Activated CD4-positive, alpha-beta T cell treated with anti-CD3 and anti-CD28 coated beads, Interleukin-2, amount 10 ng/mL, durations not matched to agents 7 days and 5 days (primary cell): ENCODE measurements at regions not wholly inside any gene's neighbourhood (a gene's known extent, or its start where the extent isn't known, plus 50 kb on each side); places are given as distances from the start of the nearest gene placed in this dataset.

ENCODE experiments used
- CTCF ChIA-PET: fragments of 350-600 bp; sonication (Branson Sonifier 250); formaldehyde crosslinking; loops from one replicate; lab custom pipeline; 2021; ENCODE audit warnings: antibody characterized with exemption; lab: Charles Lee
- POLR2A ChIA-PET: fragments of 350-600 bp; sonication (Branson Sonifier 250); formaldehyde crosslinking; loops from one replicate; lab custom pipeline; 2021; ENCODE audit warnings: antibody characterized with exemption; lab: Charles Lee
- DNase-seq: peaks from one replicate; pipeline ENCODE4 v3.0.0-alpha.2; 2020
- H3K27ac Mint-ChIP-seq: one replicate; pipeline ENCODE4 v1.8.0; 2021; ENCODE audit warnings: mild to moderate bottlenecking, moderate library complexity, mixed read lengths
- H3K27me3 Mint-ChIP-seq: one replicate; pipeline ENCODE4 v1.8.0; 2021; ENCODE audit warnings: mixed read lengths
- H3K36me3 Mint-ChIP-seq: one replicate; pipeline ENCODE4 v1.8.0; 2021; ENCODE audit warnings: low read depth, mixed read lengths
- H3K4me1 Mint-ChIP-seq: one replicate; pipeline ENCODE4 v1.8.0; 2021; ENCODE audit warnings: mixed read lengths
- H3K4me3 Mint-ChIP-seq: one replicate; pipeline ENCODE4 v1.8.0; 2021; ENCODE audit warnings: mild to moderate bottlenecking, moderate library complexity, mixed read lengths
- H3K9me3 Mint-ChIP-seq: one replicate; pipeline ENCODE4 v1.8.0; 2021; ENCODE audit warnings: mixed read lengths

GRCh38 chr11:13094930-13095687 is 86.0 kb downstream of the RASSF10 start:
- Mint-ChIP-seq H3K27me3 (peaks cover 7% of the 10 kb centered on the region), H3K36me3 (no peaks in the 10 kb centered on the region), H3K4me3 (no peak overlapping the region), H3K27ac (no peak overlapping the region), H3K9me3 (no peaks in the 10 kb centered on the region), H3K4me1 (no peaks in the 10 kb centered on the region)
- no peak for DNase-seq
- ChIA-PET CTCF (no interaction called here), POLR2A (no interaction called here)

- CTCF ChIA-PET, result no interaction called here
- Mint-ChIP-seq H3K9me3 (no peaks in the 10 kb centered on the region), H3K36me3 (no peaks in the 10 kb centered on the region), H3K27me3 (peaks cover 4% of the 10 kb centered on the region), H3K27ac (no peak overlapping the region), H3K4me3 (no peak overlapping the region), H3K4me1 (no peaks in the 10 kb centered on the region)
- DNase-seq, result no peak
- POLR2A ChIA-PET, result no interaction called here
These were observed 88.9 kb downstream of the RASSF10 start for GRCh38 chr11:13098063-13098462.

GRCh38 chr11:13098616-13099289 is 89.6 kb downstream of the RASSF10 start:
- no peak overlapping the region for H3K4me3 Mint-ChIP-seq
- H3K9me3 Mint-ChIP-seq, result no peaks in the 10 kb centered on the region
- ChIA-PET POLR2A (no interaction called here), CTCF (no interaction called here)
- no peak overlapping the region for H3K27ac Mint-ChIP-seq
- DNase-seq, result no peak
- no peaks in the 10 kb centered on the region for H3K36me3 Mint-ChIP-seq
- H3K4me1 Mint-ChIP-seq, result no peaks in the 10 kb centered on the region
- H3K27me3 Mint-ChIP-seq, result peaks cover 4% of the 10 kb centered on the region

GRCh38 chr11:13101644-13102512 is 92.8 kb downstream of the RASSF10 start:
- CTCF ChIA-PET, result no interaction called here
- H3K36me3 Mint-ChIP-seq, result no peaks in the 10 kb centered on the region
- no peak overlapping the region for H3K4me3 Mint-ChIP-seq
- no peak for DNase-seq
- no peaks in the 10 kb centered on the region for H3K9me3 Mint-ChIP-seq
- H3K27ac Mint-ChIP-seq, result no peak overlapping the region
- POLR2A ChIA-PET, result no interaction called here
- H3K27me3 Mint-ChIP-seq, result peaks cover 8% of the 10 kb centered on the region
- no peaks in the 10 kb centered on the region for H3K4me1 Mint-ChIP-seq

- Mint-ChIP-seq H3K27me3 (peaks cover 8% of the 10 kb centered on the region), H3K36me3 (no peaks in the 10 kb centered on the region), H3K4me3 (no peak overlapping the region), H3K4me1 (no peaks in the 10 kb centered on the region), H3K27ac (no peak overlapping the region), H3K9me3 (no peaks in the 10 kb centered on the region)
- CTCF ChIA-PET, result no interaction called here
- POLR2A ChIA-PET, result no interaction called here
- no peak for DNase-seq
These were observed 93.4 kb downstream of the RASSF10 start for GRCh38 chr11:13102513-13102840.

GRCh38 chr11:13102865-13103539 is 93.9 kb downstream of the RASSF10 start:
- no peak for DNase-seq
- Mint-ChIP-seq H3K36me3 (no peaks in the 10 kb centered on the region), H3K27ac (no peak overlapping the region), H3K4me3 (no peak overlapping the region), H3K9me3 (no peaks in the 10 kb centered on the region), H3K27me3 (peaks cover 13% of the 10 kb centered on the region), H3K4me1 (no peaks in the 10 kb centered on the region)
- CTCF ChIA-PET, result no interaction called here
- POLR2A ChIA-PET, result no interaction called here

- no peak for DNase-seq
- peaks cover 16% of the 10 kb centered on the region for H3K27me3 Mint-ChIP-seq
- no peaks in the 10 kb centered on the region for H3K4me1 Mint-ChIP-seq
- H3K4me3 Mint-ChIP-seq, result no peak overlapping the region
- H3K27ac Mint-ChIP-seq, result no peak overlapping the region
- ChIA-PET POLR2A (no interaction called here), CTCF (no interaction called here)
- no peaks in the 10 kb centered on the region for H3K9me3 Mint-ChIP-seq
- H3K36me3 Mint-ChIP-seq, result no peaks in the 10 kb centered on the region
These were observed 94.9 kb downstream of the RASSF10 start for GRCh38 chr11:13103962-13104554.

GRCh38 chr11:13104619-13105236 is 95.6 kb downstream of the RASSF10 start:
- Mint-ChIP-seq H3K27ac (no peak overlapping the region), H3K9me3 (no peaks in the 10 kb centered on the region), H3K27me3 (peaks cover 16% of the 10 kb centered on the region), H3K36me3 (no peaks in the 10 kb centered on the region), H3K4me3 (no peak overlapping the region), H3K4me1 (no peaks in the 10 kb centered on the region)
- ChIA-PET CTCF (no interaction called here), POLR2A (no interaction called here)
- DNase-seq, result no peak

GRCh38 chr11:13105237-13105844 is 96.2 kb downstream of the RASSF10 start:
- CTCF ChIA-PET, result no interaction called here
- Mint-ChIP-seq H3K4me1 (no peaks in the 10 kb centered on the region), H3K4me3 (no peak overlapping the region), H3K27me3 (peaks cover 16% of the 10 kb centered on the region), H3K9me3 (no peaks in the 10 kb centered on the region), H3K36me3 (no peaks in the 10 kb centered on the region), H3K27ac (no peak overlapping the region)
- DNase-seq, result no peak
- POLR2A ChIA-PET, result no interaction called here

GRCh38 chr11:13107544-13108044 is 98.5 kb downstream of the RASSF10 start:
- no peak overlapping the region for H3K4me3 Mint-ChIP-seq
- no peak overlapping the region for H3K27ac Mint-ChIP-seq
- H3K36me3 Mint-ChIP-seq, result no peaks in the 10 kb centered on the region
- no peak for DNase-seq
- ChIA-PET POLR2A (no interaction called here), CTCF (no interaction called here)
- H3K9me3 Mint-ChIP-seq, result no peaks in the 10 kb centered on the region
- H3K27me3 Mint-ChIP-seq, result peaks cover 14% of the 10 kb centered on the region
- H3K4me1 Mint-ChIP-seq, result peaks cover 9% of the 10 kb centered on the region

GRCh38 chr11:13108416-13108815 is 99.3 kb downstream of the RASSF10 start:
- ChIA-PET POLR2A (no interaction called here), CTCF (interaction anchor here (1.6 kb wide), 1 partner anchor 11 kb away, joined by 3 read pairs; no protein-coding TSS in a partner anchor)
- Mint-ChIP-seq H3K9me3 (no peaks in the 10 kb centered on the region), H3K4me1 (peaks cover 14% of the 10 kb centered on the region), H3K4me3 (no peak overlapping the region), H3K27ac (no peak overlapping the region), H3K27me3 (peaks cover 14% of the 10 kb centered on the region), H3K36me3 (no peaks in the 10 kb centered on the region)
- DNase-seq, result no peak

GRCh38 chr11:13109616-13110015 is 100.5 kb downstream of the RASSF10 start:
- no peak for DNase-seq
- POLR2A ChIA-PET, result no interaction called here

More at GRCh38 chr11:13109616-13110015, 100.5 kb downstream of the RASSF10 start:
- CTCF ChIA-PET, result interaction anchor here (0.7 to 1.6 kb wide), 2 partner anchors 10 to 107 kb away, joined by 3 to 7 read pairs; no protein-coding TSS in a partner anchor
- Mint-ChIP-seq H3K27ac (no peak overlapping the region), H3K27me3 (peaks cover 14% of the 10 kb centered on the region), H3K36me3 (no peaks in the 10 kb centered on the region), H3K4me1 (peaks cover 14% of the 10 kb centered on the region), H3K9me3 (no peaks in the 10 kb centered on the region), H3K4me3 (no peak overlapping the region)
